DND-41 (cell line): ENCODE measurements at regions not wholly inside any gene's neighbourhood (a gene's known extent, or its start where the extent isn't known, plus 50 kb on each side); places are given as distances from the start of the nearest gene placed in this dataset.

Source experiments
- EZH2 ChIP-seq: IDR thresholded peaks from 3 replicates; pipeline ENCODE4 v1.6.1; 2012; ENCODE audit warnings: borderline replicate concordance, low read depth, mild to moderate bottlenecking, moderate library complexity, low read length, inconsistent platforms; ENCODE audit not compliant: severe bottlenecking
- TF ChIP-seq, protein P1 (sequence below): IDR thresholded peaks from 2 replicates; pipeline ENCODE4 v1.5.1; 2012; ENCODE audit warnings: borderline replicate concordance, low read length, moderate library complexity, mild to moderate bottlenecking; ENCODE audit not compliant: poor library complexity, severe bottlenecking; ENCODE audit errors: extremely low read depth

DNA sequence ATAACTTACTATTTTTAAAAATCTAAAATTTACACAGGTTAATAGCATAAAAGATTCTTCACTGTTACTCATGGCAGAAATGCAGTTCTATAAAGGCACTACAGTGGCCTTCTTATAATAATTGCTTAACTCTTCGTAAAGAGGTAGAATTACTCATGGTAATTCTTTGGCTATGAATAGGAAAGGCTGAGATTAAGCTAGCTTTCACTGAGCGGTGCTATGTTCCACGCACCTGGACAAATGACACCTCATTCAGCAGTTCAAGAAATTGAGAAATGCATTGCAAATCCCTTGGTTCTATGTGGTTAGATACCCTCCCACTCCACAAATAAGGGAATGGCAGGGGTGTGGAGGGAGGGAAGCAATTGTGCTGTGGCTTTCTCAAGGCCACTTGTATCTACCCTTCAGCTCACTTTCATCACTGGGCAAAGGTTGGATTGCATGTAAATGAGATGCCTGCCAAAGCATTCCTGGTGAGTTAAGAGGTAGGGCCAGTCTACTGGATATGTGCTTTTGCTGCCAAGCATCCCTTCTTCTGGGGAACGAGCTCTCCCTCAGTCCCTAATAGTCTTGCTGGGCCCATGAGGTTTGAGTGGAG, 210.9 kb downstream of the TEX36 start:
- TF ChIP-seq, protein P1, sequence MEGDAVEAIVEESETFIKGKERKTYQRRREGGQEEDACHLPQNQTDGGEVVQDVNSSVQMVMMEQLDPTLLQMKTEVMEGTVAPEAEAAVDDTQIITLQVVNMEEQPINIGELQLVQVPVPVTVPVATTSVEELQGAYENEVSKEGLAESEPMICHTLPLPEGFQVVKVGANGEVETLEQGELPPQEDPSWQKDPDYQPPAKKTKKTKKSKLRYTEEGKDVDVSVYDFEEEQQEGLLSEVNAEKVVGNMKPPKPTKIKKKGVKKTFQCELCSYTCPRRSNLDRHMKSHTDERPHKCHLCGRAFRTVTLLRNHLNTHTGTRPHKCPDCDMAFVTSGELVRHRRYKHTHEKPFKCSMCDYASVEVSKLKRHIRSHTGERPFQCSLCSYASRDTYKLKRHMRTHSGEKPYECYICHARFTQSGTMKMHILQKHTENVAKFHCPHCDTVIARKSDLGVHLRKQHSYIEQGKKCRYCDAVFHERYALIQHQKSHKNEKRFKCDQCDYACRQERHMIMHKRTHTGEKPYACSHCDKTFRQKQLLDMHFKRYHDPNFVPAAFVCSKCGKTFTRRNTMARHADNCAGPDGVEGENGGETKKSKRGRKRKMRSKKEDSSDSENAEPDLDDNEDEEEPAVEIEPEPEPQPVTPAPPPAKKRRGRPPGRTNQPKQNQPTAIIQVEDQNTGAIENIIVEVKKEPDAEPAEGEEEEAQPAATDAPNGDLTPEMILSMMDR: no peak
- TF ChIP-seq EZH2: no peak
